ENCODE measurements at regions not wholly inside any gene's neighbourhood (a gene's known extent, or its start where the extent isn't known, plus 50 kb on each side); places are given as distances from the start of the nearest gene placed in this dataset.
"Not testable (repeated sequence)": the region's sequence is repeated elsewhere in the genome, so short reads cannot be mapped to it uniquely, and the experiment has no call there.

DNA sequence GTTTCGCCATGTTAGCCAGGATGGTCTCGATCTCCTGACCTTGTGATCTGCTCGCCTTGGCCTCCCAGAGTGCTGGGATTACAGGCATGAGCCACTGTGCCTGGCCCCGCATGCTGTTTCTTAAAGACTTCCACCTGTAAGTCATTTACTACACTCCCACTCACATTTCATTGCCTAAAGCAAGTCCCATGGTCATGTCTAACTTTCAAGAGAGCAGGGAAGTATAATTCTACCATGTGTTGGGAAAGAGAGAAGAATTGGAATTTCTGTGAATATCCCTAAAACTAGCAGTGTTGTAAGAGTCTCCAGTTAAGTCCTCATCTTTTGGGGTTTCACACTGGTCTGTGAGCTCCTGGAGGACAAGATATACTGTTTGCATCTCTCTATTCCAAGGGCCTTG is 139.7 kb downstream of the EMP1 start:
- no peaks in the 10 kb centered on the region for H3K9me2 ChIP-seq (ENCODE audit: low read depth, low read length)
- H3K27me3 ChIP-seq (ENCODE audit: insufficient read depth, low read length) = no peaks in the 10 kb centered on the region
- no peak overlapping the region for H3K4me2 ChIP-seq (ENCODE audit: low read length)
- H3F3A ChIP-seq (ENCODE audit: insufficient read depth, low read length) = no peaks in the 10 kb centered on the region
- H3K27ac ChIP-seq (ENCODE audit: low read depth, low read length, poor library complexity, severe bottlenecking) = no peak overlapping the region
- no peaks in the 10 kb centered on the region for H4K20me1 ChIP-seq (ENCODE audit: insufficient read depth, low read length)
- H3K9me3 ChIP-seq (ENCODE audit: low read length) = no peaks in the 10 kb centered on the region
- H3K9ac ChIP-seq (ENCODE audit: low read length) = no peak overlapping the region
- TF ChIP-seq, protein P1, sequence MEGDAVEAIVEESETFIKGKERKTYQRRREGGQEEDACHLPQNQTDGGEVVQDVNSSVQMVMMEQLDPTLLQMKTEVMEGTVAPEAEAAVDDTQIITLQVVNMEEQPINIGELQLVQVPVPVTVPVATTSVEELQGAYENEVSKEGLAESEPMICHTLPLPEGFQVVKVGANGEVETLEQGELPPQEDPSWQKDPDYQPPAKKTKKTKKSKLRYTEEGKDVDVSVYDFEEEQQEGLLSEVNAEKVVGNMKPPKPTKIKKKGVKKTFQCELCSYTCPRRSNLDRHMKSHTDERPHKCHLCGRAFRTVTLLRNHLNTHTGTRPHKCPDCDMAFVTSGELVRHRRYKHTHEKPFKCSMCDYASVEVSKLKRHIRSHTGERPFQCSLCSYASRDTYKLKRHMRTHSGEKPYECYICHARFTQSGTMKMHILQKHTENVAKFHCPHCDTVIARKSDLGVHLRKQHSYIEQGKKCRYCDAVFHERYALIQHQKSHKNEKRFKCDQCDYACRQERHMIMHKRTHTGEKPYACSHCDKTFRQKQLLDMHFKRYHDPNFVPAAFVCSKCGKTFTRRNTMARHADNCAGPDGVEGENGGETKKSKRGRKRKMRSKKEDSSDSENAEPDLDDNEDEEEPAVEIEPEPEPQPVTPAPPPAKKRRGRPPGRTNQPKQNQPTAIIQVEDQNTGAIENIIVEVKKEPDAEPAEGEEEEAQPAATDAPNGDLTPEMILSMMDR (IDR thresholded peaks at IDR 0.05; ENCODE audit: low read length) = no peak
- no peak for TF ChIP-seq EZH2 (IDR thresholded peaks at IDR 0.05; ENCODE audit: borderline replicate concordance, low read length)
- no peaks in the 10 kb centered on the region for H3K4me1 ChIP-seq (ENCODE audit: insufficient read depth, low read length, severe bottlenecking)
- H3K79me2 ChIP-seq (ENCODE audit: insufficient read depth, low read length) = no peaks in the 10 kb centered on the region
- H2AFZ ChIP-seq (ENCODE audit: low read length) = no peak overlapping the region
- no peaks in the 10 kb centered on the region for H3K36me3 ChIP-seq (ENCODE audit: insufficient read depth, low read length)
- no peak overlapping the region for H3K4me3 ChIP-seq (ENCODE audit: low read depth, low read length, poor library complexity, severe bottlenecking)

DNA sequence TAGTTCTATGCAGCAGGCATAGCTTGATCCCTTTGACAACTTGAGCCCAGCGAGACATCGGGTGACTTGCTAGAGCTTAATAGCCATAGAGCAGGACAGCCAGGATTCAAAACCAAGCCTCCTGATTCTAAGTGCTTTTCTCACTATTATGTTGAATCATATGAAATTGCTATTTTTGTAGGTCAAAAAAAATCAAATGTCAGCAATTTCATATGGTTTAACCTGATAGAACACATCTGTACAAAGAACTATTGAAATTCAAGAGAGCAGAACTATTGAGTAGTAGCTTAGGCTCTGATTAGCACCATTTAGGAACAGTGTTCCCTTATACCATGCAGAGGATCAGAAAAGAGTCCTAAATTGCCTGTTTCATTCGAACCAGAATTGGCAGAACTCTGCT is 132.0 kb downstream of the EMP1 start:
- TF ChIP-seq, protein P1 (IDR thresholded peaks at IDR 0.05; ENCODE audit: low read length) = no peak
- no peak for TF ChIP-seq EZH2 (IDR thresholded peaks at IDR 0.05; ENCODE audit: borderline replicate concordance, low read length)
- Histone ChIP-seq H3F3A (ENCODE audit: insufficient read depth, low read length) (no peaks in the 10 kb centered on the region), H3K4me3 (ENCODE audit: low read depth, low read length, poor library complexity, severe bottlenecking) (no peak overlapping the region), H3K4me2 (ENCODE audit: low read length) (no peak overlapping the region), H3K9me2 (ENCODE audit: low read depth, low read length) (no peaks in the 10 kb centered on the region), H4K20me1 (ENCODE audit: insufficient read depth, low read length) (no peaks in the 10 kb centered on the region), H3K36me3 (ENCODE audit: insufficient read depth, low read length) (no peaks in the 10 kb centered on the region), H2AFZ (ENCODE audit: low read length) (no peak overlapping the region), H3K79me2 (ENCODE audit: insufficient read depth, low read length) (no peaks in the 10 kb centered on the region), H3K27ac (ENCODE audit: low read depth, low read length, poor library complexity, severe bottlenecking) (no peak overlapping the region), H3K27me3 (ENCODE audit: insufficient read depth, low read length) (no peaks in the 10 kb centered on the region), H3K9ac (ENCODE audit: low read length) (no peak overlapping the region), H3K4me1 (ENCODE audit: insufficient read depth, low read length, severe bottlenecking) (no peaks in the 10 kb centered on the region), H3K9me3 (ENCODE audit: low read length) (no peaks in the 10 kb centered on the region)

DNA sequence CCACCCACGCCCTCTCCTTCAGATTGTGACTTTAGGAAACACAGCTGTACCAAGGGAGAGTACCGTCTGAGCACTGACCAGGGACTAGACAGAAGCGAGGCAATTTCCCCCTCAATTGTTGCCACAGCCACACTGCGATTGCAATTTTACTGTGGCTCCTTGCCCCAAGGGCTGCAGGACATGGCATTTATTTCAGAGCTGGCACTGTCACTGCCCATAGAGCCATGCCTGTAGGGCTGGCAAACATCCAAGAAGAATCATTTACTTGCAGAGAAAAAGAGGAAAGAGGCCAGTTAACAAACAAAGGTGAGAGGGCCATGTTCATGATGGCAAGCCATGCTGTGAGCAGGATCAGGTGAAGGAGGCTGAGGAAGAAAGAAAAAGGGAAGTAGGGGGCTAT is 129.6 kb downstream of the EMP1 start:
- Histone ChIP-seq H3K4me2 (ENCODE audit: low read length) (no peak overlapping the region), H3K36me3 (ENCODE audit: insufficient read depth, low read length) (no peaks in the 10 kb centered on the region), H2AFZ (ENCODE audit: low read length) (no peak overlapping the region), H3K4me1 (ENCODE audit: insufficient read depth, low read length, severe bottlenecking) (no peaks in the 10 kb centered on the region), H3K9me3 (ENCODE audit: low read length) (no peaks in the 10 kb centered on the region), H4K20me1 (ENCODE audit: insufficient read depth, low read length) (no peaks in the 10 kb centered on the region), H3K4me3 (ENCODE audit: low read depth, low read length, poor library complexity, severe bottlenecking) (no peak overlapping the region), H3F3A (ENCODE audit: insufficient read depth, low read length) (no peaks in the 10 kb centered on the region), H3K9me2 (ENCODE audit: low read depth, low read length) (no peaks in the 10 kb centered on the region), H3K9ac (ENCODE audit: low read length) (no peak overlapping the region), H3K79me2 (ENCODE audit: insufficient read depth, low read length) (no peaks in the 10 kb centered on the region), H3K27me3 (ENCODE audit: insufficient read depth, low read length) (no peaks in the 10 kb centered on the region), H3K27ac (ENCODE audit: low read depth, low read length, poor library complexity, severe bottlenecking) (no peak overlapping the region)
- TF ChIP-seq, protein P1 (IDR thresholded peaks at IDR 0.05; ENCODE audit: low read length) = no peak
- no peak for TF ChIP-seq EZH2 (IDR thresholded peaks at IDR 0.05; ENCODE audit: borderline replicate concordance, low read length)

DNA sequence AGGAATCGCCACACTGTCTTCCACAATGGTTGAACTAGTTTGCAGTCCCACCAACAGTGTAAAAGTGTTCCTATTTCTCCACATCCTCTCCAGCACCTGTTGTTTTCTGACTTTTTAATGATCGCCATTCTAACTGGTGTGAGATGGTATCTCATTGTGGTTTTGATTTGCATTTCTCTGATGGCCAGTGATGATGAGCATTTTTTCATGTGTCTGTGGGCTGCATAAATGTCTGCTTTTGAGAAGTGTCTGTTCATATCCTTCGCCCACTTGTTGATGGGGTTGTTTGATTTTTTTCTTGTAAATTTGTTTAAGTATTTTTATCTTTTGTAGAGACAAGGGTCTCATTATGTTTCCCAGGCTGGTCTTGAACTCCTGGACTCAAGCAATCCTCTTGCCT is 128.5 kb downstream of the EMP1 start:
- not testable (repeated sequence) for H3K79me2 ChIP-seq (ENCODE audit: insufficient read depth, low read length); H3K36me3 ChIP-seq (ENCODE audit: insufficient read depth, low read length); H3K9me3 ChIP-seq (ENCODE audit: low read length); H3K27ac ChIP-seq (ENCODE audit: low read depth, low read length, poor library complexity, severe bottlenecking); H3K4me2 ChIP-seq (ENCODE audit: low read length); H3F3A ChIP-seq (ENCODE audit: insufficient read depth, low read length); H3K27me3 ChIP-seq (ENCODE audit: insufficient read depth, low read length); H3K4me1 ChIP-seq (ENCODE audit: insufficient read depth, low read length, severe bottlenecking); H3K4me3 ChIP-seq (ENCODE audit: low read depth, low read length, poor library complexity, severe bottlenecking); H4K20me1 ChIP-seq (ENCODE audit: insufficient read depth, low read length); H3K9me2 ChIP-seq (ENCODE audit: low read depth, low read length); H2AFZ ChIP-seq (ENCODE audit: low read length); H3K9ac ChIP-seq (ENCODE audit: low read length)

All from OCI-LY1 (cell line).